Type B pancreatic cell (in vitro differentiated cells): ENCODE measurements at regions not wholly inside any gene's neighbourhood (a gene's known extent, or its start where the extent isn't known, plus 50 kb on each side); places are given as distances from the start of the nearest gene placed in this dataset.
"Not testable (repeated sequence)": the region's sequence is repeated elsewhere in the genome, so short reads cannot be mapped to it uniquely, and the experiment has no call there.

Experiments
- DNase-seq: peaks from one replicate; pipeline ENCODE4 v3.0.0; 2021; ENCODE audit warnings: mixed read lengths; ENCODE audit not compliant: unreplicated experiment; ENCODE audit errors: extremely low spot score
- H3K27ac Mint-ChIP-seq: 2 replicates; pipeline ENCODE4 v1.8.0; 2021; ENCODE audit warnings: mild to moderate bottlenecking, mixed read lengths
- H3K27me3 Mint-ChIP-seq: 2 replicates; pipeline ENCODE4 v1.8.0; 2021; ENCODE audit warnings: mixed read lengths
- H3K36me3 Mint-ChIP-seq: 2 replicates; pipeline ENCODE4 v1.8.0; 2021; ENCODE audit warnings: mixed read lengths
- H3K4me1 Mint-ChIP-seq: one replicate; pipeline ENCODE4 v1.8.0; 2021; ENCODE audit warnings: mixed read lengths; ENCODE audit not compliant: unreplicated experiment
- H3K4me3 Mint-ChIP-seq: 2 replicates; pipeline ENCODE4 v1.8.0; 2021; ENCODE audit warnings: mild to moderate bottlenecking, mixed read lengths
- H3K9me3 Mint-ChIP-seq: 2 replicates; pipeline ENCODE4 v1.8.0; 2021; ENCODE audit warnings: mixed read lengths
- CTCF ChIP-seq: fragments of 200-600 bp; sonication (generic); conservative IDR thresholded peaks from 2 replicates; pipeline ENCODE4 v1.5.0; 2021; ENCODE audit warnings: antibody characterized with exemption, mild to moderate bottlenecking

DNA sequence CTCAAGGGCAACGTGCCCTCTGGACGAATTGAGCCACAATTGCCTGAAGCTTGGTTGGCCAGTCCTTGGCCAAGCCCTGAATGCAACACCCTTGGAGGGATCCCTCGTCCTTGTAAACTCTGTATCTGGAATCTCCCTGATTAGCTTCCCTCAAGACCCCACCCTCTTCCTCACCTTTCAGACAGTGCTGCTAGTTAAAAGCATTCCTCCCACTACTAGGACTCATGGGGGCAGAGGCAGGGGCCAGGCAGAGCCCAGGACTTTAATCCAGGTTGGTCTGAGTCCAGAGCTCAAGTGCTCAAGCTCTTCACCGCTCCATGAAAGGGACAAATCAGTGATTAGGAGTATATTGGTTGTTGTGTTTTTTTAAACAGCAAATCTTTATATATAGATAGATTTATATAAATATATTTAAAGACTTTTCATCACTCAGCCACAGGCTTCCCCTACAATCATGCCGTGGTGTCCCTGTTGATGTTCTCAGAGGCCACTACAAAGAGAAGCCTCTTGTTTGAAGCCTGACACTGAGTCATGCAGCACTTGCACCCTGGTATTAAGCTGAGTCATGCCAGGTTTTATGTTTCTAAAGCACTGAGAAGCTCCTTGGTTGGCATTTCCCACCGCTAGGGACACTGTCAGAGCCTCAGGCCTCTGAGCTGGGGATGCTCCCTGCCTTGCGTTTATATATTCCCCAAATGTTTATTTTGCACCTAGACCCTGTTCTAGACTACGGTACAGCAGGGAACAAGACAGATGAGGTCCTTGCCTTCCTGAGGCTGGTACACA lies 53.8 kb upstream of the GSC start:
- Mint-ChIP-seq H3K4me3 (no peak overlapping the region), H3K27me3 (peaks cover 21% of the 10 kb centered on the region), H3K27ac (peak overlapping the region; percentile 33), H3K4me1 (no peaks in the 10 kb centered on the region), H3K9me3 (peaks cover 4% of the 10 kb centered on the region), H3K36me3 (no peaks in the 10 kb centered on the region)
- no peak for TF ChIP-seq CTCF
- DNase-seq: no peak

DNA sequence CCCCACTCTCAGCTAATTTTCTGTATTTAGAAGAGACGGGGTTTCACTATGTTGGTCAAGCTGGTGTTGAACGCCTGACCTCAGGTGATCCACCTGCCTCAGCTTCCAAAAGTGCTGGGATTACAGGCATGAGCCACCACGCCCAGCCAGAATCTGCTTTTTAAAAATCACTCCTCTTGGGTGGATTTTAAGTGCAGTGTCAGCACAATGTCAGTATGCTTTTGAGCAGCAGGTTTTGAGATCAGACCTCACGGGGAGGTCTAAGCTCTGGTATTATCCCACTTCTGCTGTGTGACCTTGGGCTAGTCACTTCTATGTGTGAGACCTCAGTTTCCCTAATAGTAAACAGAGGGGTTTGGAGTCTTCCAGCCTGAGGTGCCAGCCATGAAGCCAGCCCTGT lies 51.8 kb upstream of the GSC start:
- Mint-ChIP-seq H3K27ac (no peak overlapping the region), H3K4me3 (no peak overlapping the region), H3K27me3 (peaks cover 18% of the 10 kb centered on the region), H3K36me3 (no peaks in the 10 kb centered on the region), H3K4me1 (no peaks in the 10 kb centered on the region), H3K9me3 (peaks cover 4% of the 10 kb centered on the region)
- no peak for TF ChIP-seq CTCF
- DNase-seq: no peak

DNA sequence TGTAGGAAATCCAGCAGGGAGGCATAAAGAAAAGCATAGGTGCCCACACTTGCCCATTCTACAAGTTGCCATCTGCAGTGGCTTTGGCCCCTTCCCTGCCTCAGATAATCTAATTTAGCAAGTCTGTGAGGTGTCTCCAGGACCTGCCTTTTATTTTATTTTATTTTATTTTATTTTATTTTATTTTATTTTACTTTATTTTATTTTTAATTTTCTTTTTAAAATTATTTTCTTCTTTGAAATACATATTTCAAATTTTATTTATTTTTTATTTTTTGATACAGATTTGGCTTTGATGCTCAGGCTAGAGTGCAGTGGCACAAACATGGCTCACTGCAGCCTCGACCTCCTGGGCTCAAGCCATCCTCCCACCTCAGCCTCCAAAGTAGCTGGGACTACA lies 51.0 kb upstream of the GSC start:
- not testable (repeated sequence) for DNase-seq, H3K4me3 Mint-ChIP-seq, H3K9me3 Mint-ChIP-seq, H3K36me3 Mint-ChIP-seq, H3K27ac Mint-ChIP-seq, H3K4me1 Mint-ChIP-seq
- H3K27me3 Mint-ChIP-seq: peaks cover 12% of the 10 kb centered on the region
